Neural cell (in vitro differentiated cells): ENCODE measurements at regions not wholly inside any gene's neighbourhood (a gene's known extent, or its start where the extent isn't known, plus 50 kb on each side); places are given as distances from the start of the nearest gene placed in this dataset.

Source experiments
- H2AFZ ChIP-seq: fragments of 200-600, 300-800 bp; sonication (generic), shearing (Covaris generic); 2 replicates; pipeline ENCODE4 v1.6.0; 2014; ENCODE audit warnings: low read depth, mild to moderate bottlenecking, antibody characterized with exemption, low read length, moderate library complexity
- H3F3A ChIP-seq: fragments of 200-600 bp; shearing (Covaris generic); 2 replicates; pipeline ENCODE4 v1.6.1; 2016; ENCODE audit warnings: mild to moderate bottlenecking, moderate library complexity, mixed read lengths, antibody characterized with exemption, low read length; ENCODE audit not compliant: insufficient read depth, poor library complexity, severe bottlenecking
- H3K27ac ChIP-seq: fragments of 200-600, 300-800 bp; sonication (generic), shearing (Covaris generic); 2 replicates; pipeline ENCODE4 v1.5.1; 2014; ENCODE audit warnings: mild to moderate bottlenecking, low read length, moderate library complexity
- H3K27me3 ChIP-seq: fragments of 300-800, 200-600 bp; sonication (generic), shearing (Covaris generic); 2 replicates; pipeline ENCODE4 v1.6.0; 2014; ENCODE audit warnings: mild to moderate bottlenecking, low read depth, low read length, moderate library complexity; ENCODE audit not compliant: insufficient read depth
- H3K36me3 ChIP-seq: fragments of 300-800, 200-600 bp; sonication (generic), shearing (Covaris generic); 2 replicates; pipeline ENCODE4 v1.5.1; 2014; ENCODE audit warnings: mild to moderate bottlenecking, antibody characterized with exemption, low read length, moderate library complexity; ENCODE audit not compliant: insufficient read depth
- H3K4me2 ChIP-seq: fragments of 300-800, 200-600 bp; sonication (generic), shearing (Covaris generic); 2 replicates; pipeline ENCODE4 v1.6.0; 2014; ENCODE audit warnings: mild to moderate bottlenecking, low read length
- H3K4me3 ChIP-seq: fragments of 300-800, 200-600 bp; sonication (generic), shearing (Covaris generic); 2 replicates; pipeline ENCODE4 v1.5.1; 2014; ENCODE audit warnings: mild to moderate bottlenecking, low read length, moderate library complexity
- H3K79me2 ChIP-seq: fragments of 200-600 bp; shearing (Covaris generic); replicated peaks from 2 replicates; pipeline ENCODE4 v1.6.0; 2014; ENCODE audit warnings: mild to moderate bottlenecking, low read length, moderate library complexity; ENCODE audit not compliant: insufficient read depth
- H3K9ac ChIP-seq: fragments of 300-800, 200-600 bp; sonication (generic), shearing (Covaris generic); 2 replicates; pipeline ENCODE4 v1.6.1; 2016; ENCODE audit warnings: mild to moderate bottlenecking, low read length, mixed read lengths
- H3K9me2 ChIP-seq: fragments of 200-600 bp; shearing (Covaris generic); 2 replicates; pipeline ENCODE4 v1.6.1; 2016; ENCODE audit warnings: mild to moderate bottlenecking, low read length, mixed read lengths; ENCODE audit not compliant: insufficient read depth
- H3K9me3 ChIP-seq: fragments of 200-600, 300-800 bp; sonication (generic), shearing (Covaris generic); 2 replicates; pipeline ENCODE4 v1.6.1; 2016; ENCODE audit warnings: mild to moderate bottlenecking, mixed run types, low read length, moderate library complexity, mixed read lengths
- H4K20me1 ChIP-seq: fragments of 200-600 bp; shearing (Covaris generic); 2 replicates; pipeline ENCODE4 v1.6.1; 2016; ENCODE audit warnings: mild to moderate bottlenecking, mixed run types; ENCODE audit not compliant: insufficient read depth
- EP300 ChIP-seq: fragments of 450-650 bp; conservative IDR thresholded peaks from 2 replicates; pipeline ENCODE4 v1.6.1; 2014; ENCODE audit warnings: antibody characterized with exemption, mild to moderate bottlenecking, moderate library complexity; ENCODE audit not compliant: poor library complexity, severe bottlenecking
- EZH2 ChIP-seq: fragments of 200-600, 300-800 bp; shearing (Covaris generic), sonication (generic); IDR thresholded peaks from 2 replicates; pipeline ENCODE4 v1.6.1; 2014; ENCODE audit warnings: antibody characterized with exemption, low read length, borderline replicate concordance, mild to moderate bottlenecking; ENCODE audit not compliant: insufficient read depth, poor library complexity, severe bottlenecking
- MXI1 ChIP-seq: fragments of 450-650 bp; conservative IDR thresholded peaks from 2 replicates; pipeline ENCODE4 v1.6.1; 2014; ENCODE audit warnings: antibody characterized with exemption, mild to moderate bottlenecking; ENCODE audit not compliant: poor library complexity, severe bottlenecking
- POLR2AphosphoS5 ChIP-seq: IDR thresholded peaks from 2 replicates; pipeline ENCODE4 v1.6.1; 2012
- RAD21 ChIP-seq: fragments of 450-650 bp; conservative IDR thresholded peaks from 2 replicates; pipeline ENCODE4 v1.6.1; 2014; ENCODE audit warnings: antibody characterized with exemption, mild to moderate bottlenecking, moderate library complexity
- SMC3 ChIP-seq: fragments of 450-650 bp; conservative IDR thresholded peaks from 2 replicates; pipeline ENCODE4 v1.6.1; 2014; ENCODE audit warnings: antibody characterized with exemption, mild to moderate bottlenecking, moderate library complexity; ENCODE audit not compliant: poor library complexity
- TAF1 ChIP-seq: IDR thresholded peaks from 2 replicates; pipeline ENCODE4 v1.6.1; 2012; ENCODE audit warnings: low read depth
- TF ChIP-seq, protein P1 (sequence below): fragments of 450-650 bp; IDR thresholded peaks from 2 replicates; pipeline ENCODE4 v1.5.1; 2014; ENCODE audit warnings: antibody characterized with exemption, mild to moderate bottlenecking, moderate library complexity; ENCODE audit not compliant: poor library complexity, severe bottlenecking
- TF ChIP-seq, protein P2 (sequence below): IDR thresholded peaks from 2 replicates; pipeline ENCODE4 v1.6.1; 2012; ENCODE audit warnings: borderline replicate concordance

DNA sequence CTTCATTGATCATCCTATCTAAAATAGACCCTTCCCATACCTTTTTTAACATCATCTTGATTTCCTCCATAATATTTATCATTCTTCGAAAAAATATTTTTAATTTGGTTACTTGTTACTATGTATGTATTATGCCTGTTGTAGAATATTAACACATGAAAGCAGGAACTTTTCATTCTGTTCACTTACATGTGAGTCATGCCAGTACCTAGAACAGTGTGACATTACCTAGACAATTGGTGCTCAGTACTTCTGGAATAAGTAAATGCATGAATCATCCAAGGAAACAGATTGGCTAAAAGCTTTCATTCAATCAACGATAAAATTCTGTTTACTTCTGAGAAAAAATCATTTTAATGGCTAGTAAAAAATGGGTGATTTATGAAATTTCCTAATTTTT lies 76.4 kb downstream of the CXXC4 start:
- H3K36me3 ChIP-seq = no peaks in the 10 kb centered on the region
- no peak overlapping the region for H3K4me3 ChIP-seq
- H4K20me1 ChIP-seq = no peaks in the 10 kb centered on the region
- no peaks in the 10 kb centered on the region for H3K9me3 ChIP-seq
- TF ChIP-seq EP300 (no peak), RAD21 (no peak), MXI1 (no peak), SMC3 (no peak), TAF1 (no peak), EZH2 (no peak)
- TF ChIP-seq, protein P1, sequence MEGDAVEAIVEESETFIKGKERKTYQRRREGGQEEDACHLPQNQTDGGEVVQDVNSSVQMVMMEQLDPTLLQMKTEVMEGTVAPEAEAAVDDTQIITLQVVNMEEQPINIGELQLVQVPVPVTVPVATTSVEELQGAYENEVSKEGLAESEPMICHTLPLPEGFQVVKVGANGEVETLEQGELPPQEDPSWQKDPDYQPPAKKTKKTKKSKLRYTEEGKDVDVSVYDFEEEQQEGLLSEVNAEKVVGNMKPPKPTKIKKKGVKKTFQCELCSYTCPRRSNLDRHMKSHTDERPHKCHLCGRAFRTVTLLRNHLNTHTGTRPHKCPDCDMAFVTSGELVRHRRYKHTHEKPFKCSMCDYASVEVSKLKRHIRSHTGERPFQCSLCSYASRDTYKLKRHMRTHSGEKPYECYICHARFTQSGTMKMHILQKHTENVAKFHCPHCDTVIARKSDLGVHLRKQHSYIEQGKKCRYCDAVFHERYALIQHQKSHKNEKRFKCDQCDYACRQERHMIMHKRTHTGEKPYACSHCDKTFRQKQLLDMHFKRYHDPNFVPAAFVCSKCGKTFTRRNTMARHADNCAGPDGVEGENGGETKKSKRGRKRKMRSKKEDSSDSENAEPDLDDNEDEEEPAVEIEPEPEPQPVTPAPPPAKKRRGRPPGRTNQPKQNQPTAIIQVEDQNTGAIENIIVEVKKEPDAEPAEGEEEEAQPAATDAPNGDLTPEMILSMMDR = no peak
- no peaks in the 10 kb centered on the region for H3K79me2 ChIP-seq
- H2AFZ ChIP-seq = no peak overlapping the region
- peaks cover 19% of the 10 kb centered on the region for H3F3A ChIP-seq
- H3K27ac ChIP-seq = no peak overlapping the region
- H3K9me2 ChIP-seq = no peaks in the 10 kb centered on the region
- H3K4me2 ChIP-seq = no peak overlapping the region
- no peak overlapping the region for H3K9ac ChIP-seq
- H3K27me3 ChIP-seq = no peaks in the 10 kb centered on the region

DNA sequence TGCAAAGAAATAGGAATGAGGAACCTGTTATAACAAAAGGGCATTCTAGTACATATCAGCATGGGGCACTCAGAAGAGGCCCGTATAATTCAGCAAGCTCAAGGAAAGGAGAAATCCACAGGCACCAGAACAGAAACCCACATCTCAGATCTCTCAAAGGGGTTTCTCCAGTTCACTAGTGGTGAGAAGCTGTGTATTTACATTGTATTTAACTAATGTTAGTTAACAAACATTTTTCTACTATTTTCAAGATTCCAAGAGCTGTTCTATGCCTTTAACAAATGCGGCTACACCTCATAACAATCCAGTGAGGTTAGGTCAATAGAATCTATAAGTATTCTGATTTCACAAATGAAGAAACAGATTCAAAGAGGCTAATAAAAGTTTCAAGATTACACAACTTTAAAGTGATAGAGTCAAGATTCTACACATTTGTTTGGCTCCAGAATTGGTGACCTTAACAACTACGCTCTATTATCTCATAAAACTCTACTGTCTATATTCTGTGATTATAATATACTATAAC lies 77.3 kb downstream of the CXXC4 start:
- no peak overlapping the region for H3K4me3 ChIP-seq
- TF ChIP-seq POLR2AphosphoS5 (no peak), MXI1 (no peak), EZH2 (no peak), SMC3 (no peak), TAF1 (no peak), RAD21 (no peak), EP300 (no peak)
- TF ChIP-seq, protein P2, sequence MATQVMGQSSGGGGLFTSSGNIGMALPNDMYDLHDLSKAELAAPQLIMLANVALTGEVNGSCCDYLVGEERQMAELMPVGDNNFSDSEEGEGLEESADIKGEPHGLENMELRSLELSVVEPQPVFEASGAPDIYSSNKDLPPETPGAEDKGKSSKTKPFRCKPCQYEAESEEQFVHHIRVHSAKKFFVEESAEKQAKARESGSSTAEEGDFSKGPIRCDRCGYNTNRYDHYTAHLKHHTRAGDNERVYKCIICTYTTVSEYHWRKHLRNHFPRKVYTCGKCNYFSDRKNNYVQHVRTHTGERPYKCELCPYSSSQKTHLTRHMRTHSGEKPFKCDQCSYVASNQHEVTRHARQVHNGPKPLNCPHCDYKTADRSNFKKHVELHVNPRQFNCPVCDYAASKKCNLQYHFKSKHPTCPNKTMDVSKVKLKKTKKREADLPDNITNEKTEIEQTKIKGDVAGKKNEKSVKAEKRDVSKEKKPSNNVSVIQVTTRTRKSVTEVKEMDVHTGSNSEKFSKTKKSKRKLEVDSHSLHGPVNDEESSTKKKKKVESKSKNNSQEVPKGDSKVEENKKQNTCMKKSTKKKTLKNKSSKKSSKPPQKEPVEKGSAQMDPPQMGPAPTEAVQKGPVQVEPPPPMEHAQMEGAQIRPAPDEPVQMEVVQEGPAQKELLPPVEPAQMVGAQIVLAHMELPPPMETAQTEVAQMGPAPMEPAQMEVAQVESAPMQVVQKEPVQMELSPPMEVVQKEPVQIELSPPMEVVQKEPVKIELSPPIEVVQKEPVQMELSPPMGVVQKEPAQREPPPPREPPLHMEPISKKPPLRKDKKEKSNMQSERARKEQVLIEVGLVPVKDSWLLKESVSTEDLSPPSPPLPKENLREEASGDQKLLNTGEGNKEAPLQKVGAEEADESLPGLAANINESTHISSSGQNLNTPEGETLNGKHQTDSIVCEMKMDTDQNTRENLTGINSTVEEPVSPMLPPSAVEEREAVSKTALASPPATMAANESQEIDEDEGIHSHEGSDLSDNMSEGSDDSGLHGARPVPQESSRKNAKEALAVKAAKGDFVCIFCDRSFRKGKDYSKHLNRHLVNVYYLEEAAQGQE = no peak
- TF ChIP-seq, protein P1 = no peak
- no peaks in the 10 kb centered on the region for H3K36me3 ChIP-seq
- no peaks in the 10 kb centered on the region for H3K9me2 ChIP-seq
- H2AFZ ChIP-seq = no peak overlapping the region
- H3K79me2 ChIP-seq = no peaks in the 10 kb centered on the region
- H3K4me2 ChIP-seq = no peak overlapping the region
- H3K9me3 ChIP-seq = no peaks in the 10 kb centered on the region
- H3K27ac ChIP-seq = no peak overlapping the region
- peaks cover 18% of the 10 kb centered on the region for H3F3A ChIP-seq
- no peaks in the 10 kb centered on the region for H4K20me1 ChIP-seq
- H3K27me3 ChIP-seq = no peaks in the 10 kb centered on the region
- no peak overlapping the region for H3K9ac ChIP-seq
